ENCODE measurements at regions not wholly inside any gene's neighbourhood (a gene's known extent, or its start where the extent isn't known, plus 50 kb on each side); places are given as distances from the start of the nearest gene placed in this dataset.

GRCh38 chr4:13267091-13267490, 217.0 kb downstream of the RAB28 start:
- no peaks in the 10 kb centered on the region for H3K4me1 ChIP-seq (ENCODE audit: control insufficient read depth, insufficient read depth, low read length)
- dilution Hi-C loops (cut with HindIII; ENCODE audit: low sequenced_read_pairs, unreplicated experiment) (no loop called here), in situ Hi-C loops (cut with MboI; ENCODE audit: low sequenced_read_pairs) (no loop called here), intact Hi-C loops (cut with micrococcal nuclease) (no loop called here)
- H3K9me1 ChIP-seq (ENCODE audit: insufficient read depth, low read length) = no peaks in the 10 kb centered on the region
- no peak overlapping the region for H2BK5ac ChIP-seq (ENCODE audit: low read depth, low read length, poor library complexity, severe bottlenecking)
- ChIA-PET POLR2A (ENCODE audit: unreplicated experiment) (no interaction called here), CTCF (no interaction called here)
- no peak overlapping the region for H3K4me3 ChIP-seq (ENCODE audit: insufficient read depth, low read depth, low read length)
- BruUV-seq (replicated peaks) = no TSS peak
- ATAC-seq (ENCODE audit: low read depth) (no peak), DNase-seq (no peak)
- no peaks in the 10 kb centered on the region for H3K79me1 ChIP-seq (ENCODE audit: low read depth in 1 of 2, low read length in 2 of 2)
- H4K91ac ChIP-seq (ENCODE audit: insufficient read depth, low read depth, low read length) = no peak overlapping the region
- no peak overlapping the region for H4K5ac ChIP-seq (ENCODE audit: low read depth, low read length)
- no peaks in the 10 kb centered on the region for H3K27me3 ChIP-seq (ENCODE audit: control insufficient read depth, insufficient read depth, low read length)
- no peak overlapping the region for H3K14ac ChIP-seq (replicated peaks; ENCODE audit: low read depth, low read length)
- H3K27ac ChIP-seq (ENCODE audit: insufficient read depth, low read length) = no peak overlapping the region
- H2AFZ ChIP-seq (replicated peaks; ENCODE audit: low read length, poor library complexity) = no peak overlapping the region
- WGBS, 2 experiments (ENCODE audit: extremely low coverage in 2 of 2, insufficient read length in 1 of 2) = 0% methylated on average over 1 of the region's 2 CpGs; no CpG with 5 or more reads in 1 of the 2 experiments
- no peak overlapping the region for H3K56ac ChIP-seq (ENCODE audit: extremely low read depth, insufficient read depth, low read length)
- H3K9me3 ChIP-seq (ENCODE audit: control insufficient read depth, insufficient read depth, low read length) = peaks cover 3% of the 10 kb centered on the region; the same call in 1 of the 2 replicates
- H2BK15ac ChIP-seq (ENCODE audit: low read depth, low read length) = no peak overlapping the region
- H4K20me1 ChIP-seq (ENCODE audit: insufficient read depth, low read length) = no peaks in the 10 kb centered on the region
- no peak overlapping the region for H2BK120ac ChIP-seq (ENCODE audit: low read depth, low read length)
- H3K9ac ChIP-seq (ENCODE audit: low read depth, low read length) = no peak overlapping the region
- H3K18ac ChIP-seq (ENCODE audit: low read depth, low read length) = no peak overlapping the region
- no peak overlapping the region for H2AK5ac ChIP-seq (ENCODE audit: low read depth, low read length)
- H4K8ac ChIP-seq (ENCODE audit: low read depth in 2 of 2, low read length in 2 of 2) = no peak overlapping the region
- no peak for TF ChIP-seq RAD21 (IDR thresholded peaks at IDR 0.05; ENCODE audit: low read length)
- TF ChIP-seq MXI1 (IDR thresholded peaks at IDR 0.05; ENCODE audit: borderline replicate concordance, low read depth, low read length) = no peak
- no peak for TF ChIP-seq MAFK (IDR thresholded peaks at IDR 0.05; ENCODE audit: low read depth, low read length)
- TF ChIP-seq CEBPB (IDR thresholded peaks at IDR 0.05; ENCODE audit: low read depth, low read length) = no peak
- TF ChIP-seq USF2 (IDR thresholded peaks at IDR 0.05; ENCODE audit: low read depth, low read length) = no peak
- no peak for TF ChIP-seq CTCF (conservative IDR thresholded peaks at IDR 0.05; ENCODE audit: low read depth, low read length)
- TF ChIP-seq NFE2L2 (IDR thresholded peaks at IDR 0.05; ENCODE audit: low read depth, low read length) = no peak
- TF ChIP-seq CHD1 (IDR thresholded peaks at IDR 0.05; ENCODE audit: low read depth, low read length) = no peak
- TF ChIP-seq RCOR1 (IDR thresholded peaks at IDR 0.05; ENCODE audit: insufficient replicate concordance, low read length) = no peak
- TF ChIP-seq SMC3 (IDR thresholded peaks at IDR 0.05; ENCODE audit: low read depth, low read length) = no peak
- TF ChIP-seq POLR2A (IDR thresholded peaks at IDR 0.05; ENCODE audit: low read depth, low read length) = no peak
- no peak for TF ChIP-seq ELK1 (IDR thresholded peaks at IDR 0.05; ENCODE audit: borderline replicate concordance, low read depth, low read length)
- TF ChIP-seq MAZ (IDR thresholded peaks at IDR 0.05; ENCODE audit: borderline replicate concordance, low read depth, low read length) = no peak
- no peak for TF ChIP-seq RFX5 (IDR thresholded peaks at IDR 0.05; ENCODE audit: low read depth, low read length)
- no peak overlapping the region for H3K23ac ChIP-seq (ENCODE audit: low read depth, low read length)
- no peak overlapping the region for H2AK9ac ChIP-seq (replicated peaks; ENCODE audit: low read depth, low read length, poor library complexity)
- H3K4ac ChIP-seq (ENCODE audit: low read depth, low read length) = no peak overlapping the region
- no peaks in the 10 kb centered on the region for H3K36me3 ChIP-seq (ENCODE audit: control insufficient read depth, insufficient read depth, low read length)
- no peak overlapping the region for H3K4me2 ChIP-seq (ENCODE audit: low read depth, low read length)
- H2BK20ac ChIP-seq (ENCODE audit: low read depth, low read length) = no peak overlapping the region
